ENCODE measurements at regions not wholly inside any gene's neighbourhood (a gene's known extent, or its start where the extent isn't known, plus 50 kb on each side); places are given as distances from the start of the nearest gene placed in this dataset.

- no peak for DNase-seq (ENCODE audit: low read depth)
- TF ChIP-seq, protein P1, sequence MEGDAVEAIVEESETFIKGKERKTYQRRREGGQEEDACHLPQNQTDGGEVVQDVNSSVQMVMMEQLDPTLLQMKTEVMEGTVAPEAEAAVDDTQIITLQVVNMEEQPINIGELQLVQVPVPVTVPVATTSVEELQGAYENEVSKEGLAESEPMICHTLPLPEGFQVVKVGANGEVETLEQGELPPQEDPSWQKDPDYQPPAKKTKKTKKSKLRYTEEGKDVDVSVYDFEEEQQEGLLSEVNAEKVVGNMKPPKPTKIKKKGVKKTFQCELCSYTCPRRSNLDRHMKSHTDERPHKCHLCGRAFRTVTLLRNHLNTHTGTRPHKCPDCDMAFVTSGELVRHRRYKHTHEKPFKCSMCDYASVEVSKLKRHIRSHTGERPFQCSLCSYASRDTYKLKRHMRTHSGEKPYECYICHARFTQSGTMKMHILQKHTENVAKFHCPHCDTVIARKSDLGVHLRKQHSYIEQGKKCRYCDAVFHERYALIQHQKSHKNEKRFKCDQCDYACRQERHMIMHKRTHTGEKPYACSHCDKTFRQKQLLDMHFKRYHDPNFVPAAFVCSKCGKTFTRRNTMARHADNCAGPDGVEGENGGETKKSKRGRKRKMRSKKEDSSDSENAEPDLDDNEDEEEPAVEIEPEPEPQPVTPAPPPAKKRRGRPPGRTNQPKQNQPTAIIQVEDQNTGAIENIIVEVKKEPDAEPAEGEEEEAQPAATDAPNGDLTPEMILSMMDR (IDR thresholded peaks at IDR 0.05; ENCODE audit: insufficient read depth, low read depth, low read length, missing control alignments) = no peak
Observed at GRCh38 chr5:29040404-29040803, 2002.0 kb upstream of the CDH9 start.

GRCh38 chr5:29039994-29040393, 2001.6 kb upstream of the CDH9 start:
- TF ChIP-seq, protein P1 (IDR thresholded peaks at IDR 0.05; ENCODE audit: insufficient read depth, low read depth, low read length, missing control alignments) = no peak
- DNase-seq (ENCODE audit: low read depth) = no peak
- no peak overlapping the region for H3K4me3 ChIP-seq (ENCODE audit: low read length)

More at GRCh38 chr5:29040404-29040803, 2002.0 kb upstream of the CDH9 start:
- no peak overlapping the region for H3K4me3 ChIP-seq (ENCODE audit: low read length)

DNA sequence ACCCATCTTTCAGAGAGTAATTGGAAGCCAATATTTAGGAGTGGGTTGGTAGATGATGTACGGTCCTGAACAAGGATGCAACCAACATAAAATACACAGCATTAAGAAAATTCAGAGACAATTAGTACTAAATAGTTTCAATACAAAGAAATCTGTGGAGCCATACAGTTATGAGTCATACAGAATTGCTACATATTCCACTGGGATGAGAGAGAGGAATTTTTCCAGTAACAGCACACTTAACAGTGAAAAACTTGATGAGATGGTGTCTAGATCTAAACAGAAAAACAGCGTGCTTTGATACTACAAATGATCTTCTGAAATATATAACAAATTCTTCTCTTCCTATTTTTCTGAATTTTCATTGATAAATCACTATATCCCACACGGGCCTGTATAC, 1999.3 kb upstream of the CDH9 start:
- DNase-seq (ENCODE audit: low read depth) = peak; percentile 5
- TF ChIP-seq, protein P1 (IDR thresholded peaks at IDR 0.05; ENCODE audit: insufficient read depth, low read depth, low read length, missing control alignments) = no peak
- H3K4me3 ChIP-seq (ENCODE audit: low read length) = no peak overlapping the region

GRCh38 chr5:29024052-29024451, 1985.7 kb upstream of the CDH9 start:
- H3K4me3 ChIP-seq (ENCODE audit: low read length) = no peak overlapping the region
- DNase-seq (ENCODE audit: low read depth) = no peak
- TF ChIP-seq, protein P1 (IDR thresholded peaks at IDR 0.05; ENCODE audit: insufficient read depth, low read depth, low read length, missing control alignments) = no peak

- H3K4me3 ChIP-seq (ENCODE audit: low read length) = no peak overlapping the region
- DNase-seq (ENCODE audit: low read depth) = no peak
- TF ChIP-seq, protein P1 (IDR thresholded peaks at IDR 0.05; ENCODE audit: insufficient read depth, low read depth, low read length, missing control alignments) = no peak
Observed at GRCh38 chr5:29023541-29023940, 1985.2 kb upstream of the CDH9 start.

DNA sequence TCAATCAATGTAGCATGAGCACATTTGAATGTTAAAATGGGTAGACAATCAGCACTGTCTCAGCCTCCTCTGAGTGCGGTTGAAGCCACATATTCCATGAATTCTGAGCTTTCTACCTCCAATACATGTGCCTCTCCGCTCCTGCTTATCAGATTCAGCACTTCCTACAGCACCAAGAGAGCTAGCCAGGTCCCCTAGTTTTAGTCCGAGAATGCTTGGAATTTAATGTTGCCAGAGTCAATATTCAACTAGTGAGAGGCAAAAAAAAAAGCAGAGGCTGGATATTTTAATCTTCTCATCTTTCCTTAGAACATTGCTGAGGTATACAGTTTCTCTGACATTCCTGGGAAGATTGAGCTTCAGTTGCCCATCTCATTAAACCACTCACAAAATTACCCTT, 1979.1 kb upstream of the CDH9 start:
- TF ChIP-seq, protein P1 (IDR thresholded peaks at IDR 0.05; ENCODE audit: insufficient read depth, low read depth, low read length, missing control alignments) = no peak

GRCh38 chr5:29016067-29016466, 1977.7 kb upstream of the CDH9 start:
- TF ChIP-seq, protein P1 (IDR thresholded peaks at IDR 0.05; ENCODE audit: insufficient read depth, low read depth, low read length, missing control alignments) = no peak
- no peak for DNase-seq (ENCODE audit: low read depth)
- no peak overlapping the region for H3K4me3 ChIP-seq (ENCODE audit: low read length)

More for the DNA sequence above, 1979.1 kb upstream of the CDH9 start:
- DNase-seq (ENCODE audit: low read depth) = no peak
- H3K4me3 ChIP-seq (ENCODE audit: low read length) = no peak overlapping the region

All from epithelial cell of esophagus (primary cell).